ENCODE measurements at regions not wholly inside any gene's neighbourhood (a gene's known extent, or its start where the extent isn't known, plus 50 kb on each side); places are given as distances from the start of the nearest gene placed in this dataset.

DNA sequence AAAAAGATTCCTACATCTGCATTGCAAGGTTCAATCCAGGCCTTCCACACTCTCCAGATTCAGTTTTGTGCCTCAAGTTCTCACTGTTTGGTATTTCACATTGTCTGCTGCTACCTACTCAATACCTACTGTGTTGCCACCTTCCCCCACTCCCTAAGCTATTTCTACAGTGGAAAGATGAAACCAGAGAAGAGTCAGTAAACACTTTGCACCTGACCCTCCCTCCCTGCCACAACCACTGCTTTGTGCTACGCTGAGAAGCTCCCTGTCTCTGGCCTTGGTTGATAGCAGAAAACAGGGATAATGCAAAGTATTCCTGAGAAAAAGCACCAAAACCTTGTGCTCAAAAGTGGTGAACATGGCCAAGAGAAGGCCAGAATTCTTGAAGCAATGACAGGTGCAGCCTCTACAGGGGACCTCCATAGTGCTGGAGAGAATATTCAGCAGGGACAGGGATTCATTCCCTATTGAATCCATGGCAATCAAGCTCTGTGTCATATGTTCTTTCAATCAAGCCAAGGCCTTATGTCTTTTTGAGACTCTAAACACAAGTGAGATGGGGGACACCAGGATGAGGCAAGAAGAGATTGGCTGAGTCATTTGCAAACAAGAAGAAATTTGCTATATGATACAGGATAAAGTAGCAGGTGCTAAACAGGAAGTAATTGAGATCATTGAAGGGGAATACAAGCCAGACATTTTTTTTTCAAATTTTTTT lies 83.5 kb upstream of the LIPC start:
- TF ChIP-seq GATA3 (IDR thresholded peaks at IDR 0.05; ENCODE audit: low read depth, low read length) (no peak), GATA2 (IDR thresholded peaks at IDR 0.05; ENCODE audit: low read depth, low read length) (no peak)
